ENCODE measurements at regions not wholly inside any gene's neighbourhood (a gene's known extent, or its start where the extent isn't known, plus 50 kb on each side); places are given as distances from the start of the nearest gene placed in this dataset.
"Not testable (repeated sequence)": the region's sequence is repeated elsewhere in the genome, so short reads cannot be mapped to it uniquely, and the experiment has no call there.

DNA sequence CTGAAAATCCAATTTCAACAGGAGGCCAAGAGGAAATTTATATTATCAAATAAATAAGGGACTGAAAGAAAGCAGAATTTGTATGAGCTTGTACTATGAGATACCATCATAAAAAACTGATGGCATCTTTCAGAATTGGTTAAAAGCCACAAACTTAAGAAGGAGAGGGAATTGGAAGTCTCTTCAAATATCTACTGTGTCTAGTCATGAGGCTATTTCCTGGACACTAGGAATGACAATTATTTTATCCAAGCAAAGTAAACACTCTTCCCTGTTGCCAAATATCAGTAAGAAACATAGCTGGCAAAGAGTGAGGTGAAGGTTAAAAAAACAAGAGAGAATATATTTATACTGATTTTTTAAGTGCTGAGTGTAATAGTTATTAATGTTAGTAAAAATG lies 101.5 kb upstream of the ARRDC3 start:
- intact Hi-C loops (cut with micrococcal nuclease): no loop called here
- no peak for DNase-seq

DNA sequence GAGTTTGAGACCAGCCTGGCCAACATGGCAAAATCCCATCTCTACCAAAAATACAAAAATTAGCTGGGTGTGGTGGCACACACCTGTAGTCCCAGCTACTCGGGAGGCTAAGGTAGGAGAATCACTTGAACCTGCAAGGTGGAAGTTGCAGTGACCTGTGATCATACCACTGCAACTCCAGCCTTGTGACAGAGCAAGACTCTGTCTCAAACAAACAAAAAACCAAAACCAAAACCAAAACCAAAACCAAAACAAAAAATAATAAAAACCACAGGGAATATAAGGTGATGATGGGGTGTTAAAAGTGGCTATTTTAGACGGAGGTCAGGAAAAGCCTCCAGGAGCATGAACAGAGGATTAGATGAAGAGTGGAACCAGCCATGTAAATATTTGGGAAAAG lies 96.3 kb upstream of the ARRDC3 start:
- DNase-seq; intact Hi-C loops (cut with micrococcal nuclease); ATAC-seq: not testable (repeated sequence)

More for the DNA sequence above, 101.5 kb upstream of the ARRDC3 start:
- no peak for ATAC-seq

DNA sequence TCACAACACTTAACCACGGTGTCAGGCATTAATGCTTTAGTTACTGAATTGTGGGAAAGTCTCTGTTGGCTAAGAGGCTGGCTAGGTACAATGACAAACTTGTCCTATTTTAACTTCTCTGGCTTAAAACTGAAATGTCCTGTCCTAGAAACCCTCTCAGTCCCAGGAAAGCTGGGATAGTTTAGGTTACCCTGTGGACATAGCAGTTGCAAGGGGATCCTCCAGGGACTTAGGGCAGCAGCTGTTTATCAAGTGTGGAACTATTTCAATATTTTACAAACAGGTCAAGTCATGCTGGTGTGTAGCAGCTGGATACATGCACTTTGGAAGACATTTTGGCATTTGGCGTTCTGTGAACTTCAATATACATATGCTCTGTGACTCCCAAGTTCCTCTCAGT lies 95.0 kb upstream of the ARRDC3 start:
- intact Hi-C loops (cut with micrococcal nuclease): no loop called here
- no peak for DNase-seq
- no peak for ATAC-seq

DNA sequence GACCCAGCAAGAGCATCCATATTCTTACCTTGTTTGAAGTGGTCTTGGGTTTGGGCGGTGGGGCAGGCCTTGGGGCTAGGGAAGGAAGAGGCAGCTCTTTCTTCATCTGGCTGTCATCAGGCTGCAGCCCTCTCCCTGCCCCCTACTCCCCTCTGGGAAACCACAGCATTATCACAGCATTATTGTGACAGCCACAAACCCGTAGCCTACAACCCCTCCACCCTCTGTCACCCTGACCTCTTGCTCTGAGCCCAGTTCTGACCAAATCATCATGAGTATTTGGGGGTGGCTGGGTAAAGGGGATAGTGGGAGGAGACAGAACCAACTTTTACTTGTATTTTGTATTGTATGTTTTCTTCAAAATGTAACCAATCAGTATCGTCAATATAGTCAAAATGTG lies 94.3 kb upstream of the ARRDC3 start:
- DNase-seq (no peak), ATAC-seq (no peak)
- intact Hi-C loops (cut with micrococcal nuclease): no loop called here

DNA sequence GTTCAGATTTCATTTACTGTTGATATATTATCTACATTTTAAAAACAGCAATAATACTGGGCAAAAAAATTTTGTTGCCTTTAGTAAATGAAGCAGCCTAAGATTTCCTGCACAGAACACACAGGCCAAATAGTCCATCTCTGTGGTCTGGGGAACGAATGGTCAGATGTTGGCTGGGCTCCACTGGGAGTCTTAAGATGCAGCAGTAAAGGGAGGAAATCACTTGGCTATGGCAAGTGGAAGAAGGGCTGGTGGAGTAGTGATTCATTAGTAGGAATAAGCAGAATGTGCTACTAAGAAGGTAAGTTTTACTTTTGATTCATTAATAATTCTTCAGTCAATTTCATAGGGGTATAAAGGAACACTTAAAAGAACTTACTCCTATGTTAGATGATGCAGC lies 91.1 kb upstream of the ARRDC3 start:
- intact Hi-C loops (cut with micrococcal nuclease): no loop called here
- ATAC-seq: no peak
- DNase-seq: no peak

DNA sequence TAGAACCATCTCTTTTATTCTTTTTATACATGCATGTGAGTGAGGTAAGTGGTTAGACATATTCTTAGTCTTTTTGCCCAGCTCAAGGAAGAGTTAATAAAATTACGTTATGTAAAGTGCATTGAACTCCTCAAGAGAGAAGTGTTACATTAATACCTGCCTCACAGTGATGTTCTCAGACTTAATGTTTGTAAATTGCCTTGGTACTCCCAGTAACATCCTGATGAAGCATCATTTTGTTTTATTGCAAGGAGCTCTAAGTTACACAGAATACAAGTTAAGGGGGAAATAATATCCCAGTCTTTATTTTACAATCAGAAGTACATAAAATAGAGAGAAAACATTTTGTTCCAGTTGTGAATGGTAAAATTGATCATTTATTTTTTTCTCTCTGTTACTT lies 89.5 kb upstream of the ARRDC3 start:
- intact Hi-C loops (cut with micrococcal nuclease): no loop called here
- DNase-seq (no peak), ATAC-seq (no peak)

DNA sequence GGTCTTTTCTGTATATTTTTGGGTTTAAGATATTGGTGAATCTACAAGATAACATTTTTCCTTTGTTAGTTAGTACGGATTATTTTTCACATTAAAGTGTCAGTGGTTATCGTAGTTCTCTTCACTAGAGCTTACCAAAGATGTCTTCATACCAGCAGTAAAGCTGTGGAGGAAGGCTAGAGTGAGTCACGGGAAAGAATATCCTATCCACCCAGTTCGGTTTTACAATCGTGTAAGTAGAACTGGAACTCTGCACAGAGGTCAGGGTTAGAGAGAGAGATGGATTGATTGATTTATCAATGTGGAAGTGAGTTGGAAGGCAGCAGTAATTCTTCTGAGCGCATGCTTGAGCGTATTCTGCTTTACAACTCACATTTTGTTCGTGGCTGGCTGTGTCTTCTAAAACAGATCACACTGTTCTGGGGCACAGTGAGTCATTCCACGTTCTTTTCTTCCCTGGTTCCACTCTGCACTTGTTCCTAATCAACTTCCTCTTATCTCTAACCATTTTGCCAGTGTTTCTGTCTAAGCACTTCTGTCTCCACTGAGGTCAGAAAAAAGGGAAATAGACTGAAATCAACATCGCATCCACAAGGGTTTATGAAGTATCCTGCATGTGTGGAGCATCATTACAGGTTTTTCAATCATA lies 86.5 kb upstream of the ARRDC3 start:
- ATAC-seq: peak; percentile 85
- intact Hi-C loops (cut with micrococcal nuclease): no loop called here
- DNase-seq: no peak

DNA sequence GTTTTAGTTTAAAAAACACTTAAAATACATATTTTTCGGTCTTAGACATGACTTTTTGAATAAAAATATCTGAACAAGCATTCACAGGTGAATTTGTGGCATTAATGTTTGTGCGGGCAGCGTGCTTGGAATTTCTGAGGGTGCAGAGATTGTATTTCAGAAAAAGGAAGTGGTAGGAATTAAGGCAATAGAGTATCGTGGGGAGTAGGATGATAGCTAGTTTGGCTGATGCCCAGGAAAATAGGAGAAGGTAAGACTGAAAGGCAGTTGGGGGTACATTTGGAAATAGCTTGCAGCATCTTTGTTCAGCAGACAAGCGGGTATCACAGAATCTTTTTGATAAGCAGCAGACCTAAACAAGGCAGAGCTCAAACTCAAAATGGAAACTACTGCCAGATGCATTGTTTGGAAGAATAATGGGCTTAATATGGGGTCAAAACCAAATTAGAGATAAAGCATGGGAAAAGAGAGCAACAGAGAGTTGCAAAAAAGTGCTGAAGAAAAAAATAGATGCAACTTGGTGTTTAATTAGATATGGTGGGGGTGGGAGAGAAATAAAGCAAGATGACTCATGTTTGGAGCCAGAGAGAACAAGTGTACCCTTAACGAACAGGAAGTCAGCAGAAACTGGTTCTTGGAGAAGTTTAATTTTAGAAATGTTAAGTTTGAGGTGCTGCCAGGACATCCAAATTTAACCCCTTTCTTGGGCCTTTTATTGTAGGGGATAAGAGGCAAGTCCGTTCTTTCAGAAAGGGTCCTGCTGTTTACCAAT lies 85.7 kb upstream of the ARRDC3 start:
- ATAC-seq (peak; percentile 73), DNase-seq (no peak)
- intact Hi-C loops (cut with micrococcal nuclease): no loop called here

DNA sequence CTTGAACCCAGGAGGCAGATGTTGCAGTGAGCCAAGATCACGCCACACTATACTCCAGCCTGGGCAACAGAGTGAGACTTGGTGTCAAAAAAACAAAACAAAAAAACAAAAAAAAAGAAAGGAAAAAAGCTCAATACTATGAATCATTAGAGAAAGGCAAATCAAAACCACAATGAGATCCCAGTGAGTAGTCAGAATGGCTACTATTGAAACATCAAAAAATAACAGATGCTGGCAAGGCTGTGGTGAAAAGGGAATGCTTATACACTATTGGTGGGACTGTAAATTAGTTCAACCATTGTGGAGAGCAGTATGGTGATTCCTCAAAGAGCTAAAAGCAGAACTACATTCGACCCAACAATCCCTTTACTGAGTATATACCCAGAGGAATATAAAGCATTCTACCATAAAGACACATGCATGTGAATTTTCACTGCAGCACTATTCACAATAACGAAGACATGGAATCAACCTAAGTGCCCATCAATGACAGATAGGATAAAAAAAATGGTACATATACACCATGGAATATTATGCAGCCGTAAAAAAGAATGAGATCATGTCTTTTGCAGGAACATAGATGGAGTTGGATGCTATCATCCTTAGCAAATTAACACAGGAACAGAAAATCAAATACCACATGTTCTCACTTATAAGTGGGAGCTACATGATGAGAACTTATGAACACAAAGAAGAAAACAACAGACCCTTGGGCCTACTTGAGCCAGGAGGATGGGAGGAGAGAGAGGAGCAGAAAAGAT lies 81.9 kb upstream of the ARRDC3 start:
- intact Hi-C loops (cut with micrococcal nuclease): no loop called here
- DNase-seq: no peak
- ATAC-seq: no peak

DNA sequence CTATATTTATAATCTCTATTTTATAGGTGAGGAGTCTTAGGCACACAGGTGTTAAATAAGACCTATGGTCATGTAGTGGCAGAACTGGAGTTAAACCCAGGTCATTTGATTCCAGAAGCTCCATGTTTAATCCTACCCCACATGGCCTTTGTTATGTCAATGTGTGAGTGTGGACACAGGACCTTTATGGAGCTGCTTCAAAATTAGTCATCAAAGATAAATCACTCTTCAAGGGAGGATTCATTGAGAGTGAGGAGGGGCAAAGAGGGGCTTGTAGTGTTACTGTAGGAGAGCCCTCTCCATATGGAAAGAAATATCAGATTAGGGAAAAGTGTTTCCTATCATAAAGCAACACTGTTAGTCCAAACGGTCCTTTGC lies 74.6 kb upstream of the ARRDC3 start:
- DNase-seq (no peak), ATAC-seq (no peak)
- intact Hi-C loops (cut with micrococcal nuclease): no loop called here

DNA sequence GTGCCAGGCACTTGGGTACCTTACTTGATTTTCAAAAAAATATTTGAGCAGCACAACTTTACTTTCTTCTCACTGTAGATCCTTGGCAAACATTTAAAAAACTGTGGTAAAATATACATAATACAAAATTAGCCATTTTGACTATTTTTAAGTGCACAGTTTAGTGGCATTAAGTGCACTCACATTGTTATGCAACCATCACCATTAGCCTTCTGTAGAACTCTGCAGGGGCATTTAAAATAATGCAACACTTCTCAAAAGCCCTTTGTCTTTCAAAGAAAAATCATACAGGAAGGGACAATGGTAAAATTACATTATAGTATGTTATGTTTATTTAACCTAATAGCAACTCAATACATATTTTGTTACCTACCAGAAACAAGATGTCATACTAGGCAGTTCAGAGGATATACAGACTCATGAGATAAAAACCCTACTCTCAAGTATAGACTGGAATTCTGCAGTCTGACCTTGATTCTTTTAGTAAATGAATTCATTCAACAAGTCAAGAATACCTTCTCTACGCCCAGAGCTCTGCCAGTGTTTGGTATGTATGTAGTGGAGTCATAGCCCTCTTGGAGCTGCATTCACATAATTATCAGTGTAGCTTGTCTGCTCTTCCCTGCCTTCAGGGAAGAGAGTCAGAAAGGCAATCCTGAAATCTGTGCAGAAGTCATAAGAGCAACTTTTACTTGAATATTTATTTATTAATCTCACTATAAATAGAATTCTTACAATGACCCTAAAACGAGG lies 74.0 kb upstream of the ARRDC3 start:
- intact Hi-C loops (cut with micrococcal nuclease): no loop called here
- ATAC-seq (no peak), DNase-seq (no peak)

DNA sequence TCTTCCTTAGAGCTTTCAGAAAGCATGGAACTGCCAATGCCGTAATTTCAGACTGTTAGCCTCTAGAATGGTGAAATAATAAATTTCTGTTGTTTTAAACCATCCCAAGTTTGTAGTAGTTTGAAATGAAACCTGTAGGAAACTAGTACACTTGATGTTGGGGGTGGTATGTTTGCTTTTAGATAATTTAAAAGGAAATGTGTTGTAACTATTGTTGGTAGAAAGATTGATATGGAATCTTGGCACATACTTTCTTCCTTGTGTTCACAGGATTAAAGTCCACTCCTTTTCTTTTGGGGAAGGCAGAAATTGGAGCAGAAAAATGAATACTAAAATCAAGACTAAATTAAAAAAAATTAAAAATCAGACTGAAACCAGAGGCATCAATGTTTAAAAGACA lies 66.0 kb upstream of the ARRDC3 start:
- intact Hi-C loops (cut with micrococcal nuclease): no loop called here
- ATAC-seq: no peak
- no peak for DNase-seq

DNA sequence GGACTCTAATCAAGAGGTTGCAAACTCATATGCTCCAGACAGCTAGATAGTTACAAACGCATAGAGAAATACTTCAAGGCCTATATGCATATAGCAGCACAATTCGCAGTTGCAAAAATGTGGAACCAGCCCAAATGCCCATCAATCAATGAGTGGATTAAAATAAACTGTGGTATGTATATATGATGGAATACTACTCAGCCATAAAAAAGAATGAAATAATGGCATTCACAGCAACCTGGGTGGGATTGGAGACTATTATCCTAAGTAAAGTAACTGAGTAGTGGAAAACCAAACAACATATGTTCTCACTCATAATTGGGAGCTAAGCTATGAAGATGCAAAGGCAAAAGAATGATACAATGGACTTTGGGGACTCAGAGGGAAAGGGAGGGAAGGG lies 65.0 kb upstream of the ARRDC3 start:
- intact Hi-C loops (cut with micrococcal nuclease); DNase-seq; ATAC-seq: not testable (repeated sequence)

DNA sequence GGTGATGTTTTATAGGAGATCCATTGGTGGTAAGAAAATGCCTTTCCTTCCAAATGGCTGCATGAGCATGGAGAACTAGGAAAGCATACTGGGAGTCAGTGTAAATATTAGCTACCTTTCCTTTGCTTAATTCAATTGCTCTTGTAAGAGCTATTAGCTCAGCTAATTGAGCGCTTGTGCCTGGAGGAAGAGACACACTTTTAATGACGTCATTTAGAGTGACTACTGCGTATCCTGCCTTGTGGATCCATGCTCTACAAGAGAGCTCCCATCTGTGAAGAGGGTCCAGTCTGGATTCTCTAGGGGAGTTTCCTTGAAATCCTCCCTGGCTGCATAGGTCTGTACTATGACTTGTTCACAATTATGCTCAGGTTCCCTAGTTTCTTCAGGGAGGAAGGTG lies 63.8 kb upstream of the ARRDC3 start:
- intact Hi-C loops (cut with micrococcal nuclease); DNase-seq; ATAC-seq: not testable (repeated sequence)

DNA sequence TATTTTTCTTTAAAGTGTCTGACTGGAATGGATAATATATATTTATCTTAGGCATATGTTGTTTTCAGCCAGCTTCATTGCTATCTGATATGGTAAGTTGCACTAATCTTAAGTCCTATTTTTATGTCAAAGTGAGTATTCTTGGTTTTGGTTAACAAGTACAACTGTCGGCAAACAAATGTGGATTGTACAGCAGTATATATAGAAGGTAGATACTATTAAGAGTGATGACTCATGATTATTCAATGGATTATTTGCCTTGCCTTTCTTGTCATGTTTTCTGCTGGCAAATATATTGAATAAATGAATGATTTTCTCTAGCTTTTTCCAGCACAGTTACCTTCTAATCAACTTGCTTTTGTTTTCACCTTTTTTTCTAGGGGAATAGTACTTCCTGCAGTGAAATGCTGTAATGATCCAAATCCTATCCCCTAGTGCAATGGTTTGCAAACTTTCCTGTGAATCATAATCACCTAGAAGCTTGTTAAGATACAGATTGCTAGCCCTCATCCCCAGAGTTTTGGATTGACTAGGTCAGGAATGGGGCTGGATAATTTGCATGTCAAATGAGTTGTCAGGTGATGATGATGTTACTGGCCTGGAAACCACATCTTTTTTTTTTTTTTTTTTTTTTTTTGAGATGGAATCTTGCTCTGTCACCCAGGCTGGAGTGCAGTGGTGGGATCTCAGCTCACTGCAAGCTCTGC lies 60.8 kb upstream of the ARRDC3 start:
- DNase-seq: no peak
- ATAC-seq: no peak
- intact Hi-C loops (cut with micrococcal nuclease): no loop called here

DNA sequence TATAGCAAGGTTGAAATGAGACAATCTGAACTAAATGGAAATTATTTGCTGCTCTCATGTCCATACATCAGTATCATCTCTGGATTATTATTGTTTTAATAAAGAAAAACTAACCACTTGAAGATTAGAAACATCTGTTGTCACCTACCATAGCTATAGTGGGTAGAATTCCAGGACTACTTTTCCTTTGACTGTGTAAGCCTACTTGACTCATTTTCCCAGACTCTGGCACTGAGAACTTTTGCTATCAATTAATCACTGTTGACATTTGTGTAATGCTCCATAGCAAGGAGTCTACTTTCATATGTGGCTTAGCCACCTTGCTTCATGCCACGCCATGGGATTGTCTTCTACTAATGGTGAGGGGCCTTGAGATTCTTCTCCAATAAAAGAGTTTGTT lies 59.9 kb upstream of the ARRDC3 start:
- ATAC-seq: no peak
- intact Hi-C loops (cut with micrococcal nuclease): no loop called here
- no peak for DNase-seq

DNA sequence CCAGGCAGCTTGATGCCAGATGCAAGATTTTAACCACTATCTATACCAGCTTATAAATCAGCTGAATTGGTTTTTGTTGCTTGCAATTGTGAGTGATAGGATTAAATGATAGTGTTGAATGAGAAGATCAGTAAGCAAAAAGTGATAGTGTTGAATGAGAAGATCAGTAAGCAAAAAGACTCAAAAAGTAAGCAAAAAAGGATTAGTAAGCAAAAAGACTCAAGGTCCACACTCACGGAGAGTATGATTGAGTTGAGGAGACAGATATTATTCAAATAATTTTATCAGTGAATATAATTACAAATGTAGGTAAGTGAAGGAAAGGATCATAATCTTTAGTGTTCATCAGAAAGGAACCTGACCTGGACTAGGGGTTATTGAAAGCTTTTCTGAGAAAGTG lies 58.0 kb upstream of the ARRDC3 start:
- intact Hi-C loops (cut with micrococcal nuclease): no loop called here
- no peak for ATAC-seq
- no peak for DNase-seq

DNA sequence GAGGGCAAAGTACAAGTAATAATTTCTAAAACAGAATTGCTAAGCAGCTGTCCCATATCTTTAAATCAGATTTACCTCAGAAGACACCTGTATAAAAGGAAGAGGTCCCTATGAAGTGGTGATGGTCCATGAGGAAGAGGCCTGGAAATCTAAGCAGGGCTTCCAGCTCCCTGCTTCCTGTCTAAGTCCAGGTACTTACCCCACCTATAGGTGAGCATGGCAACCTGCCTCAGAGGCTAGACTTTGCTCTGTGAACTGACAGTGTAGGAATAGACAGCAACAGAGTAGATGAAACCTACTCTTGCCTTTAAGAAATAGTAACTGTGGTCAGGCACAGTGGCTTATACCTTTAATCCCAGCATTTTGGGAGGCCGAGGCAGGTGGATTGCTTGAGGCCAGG lies 55.8 kb upstream of the ARRDC3 start:
- intact Hi-C loops (cut with micrococcal nuclease): no loop called here
- DNase-seq (no peak), ATAC-seq (no peak)

DNA sequence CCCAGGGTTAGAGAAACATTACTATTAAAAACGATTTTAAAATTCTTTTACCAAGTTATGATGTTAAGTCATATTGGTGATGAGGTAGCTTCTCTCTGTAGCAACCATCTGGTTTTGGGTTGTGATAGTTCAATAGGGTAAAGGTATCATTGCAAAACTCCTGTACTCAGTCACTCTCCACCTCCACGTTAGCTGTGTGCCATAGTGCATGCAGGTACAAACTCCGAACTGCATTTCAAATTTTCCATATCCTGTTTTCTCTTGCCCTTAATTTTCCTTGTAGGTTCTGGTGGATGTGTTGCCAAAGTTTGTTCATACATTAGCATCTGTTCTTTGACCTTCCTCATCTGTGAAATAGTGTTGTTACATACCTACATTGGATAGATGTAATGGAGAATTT lies 53.1 kb upstream of the ARRDC3 start:
- ATAC-seq (no peak), DNase-seq (no peak)
- intact Hi-C loops (cut with micrococcal nuclease): no loop called here

Measured in left ventricle myocardium superior (tissue), 1 donor.